ENCODE measurements at regions not wholly inside any gene's neighbourhood (a gene's known extent, or its start where the extent isn't known, plus 50 kb on each side); places are given as distances from the start of the nearest gene placed in this dataset.

- no peak for TF ChIP-seq CTCF (IDR thresholded peaks at IDR 0.05; ENCODE audit: low read depth, low read length)
- H3K4me3 ChIP-seq (replicated peaks in 1 of 2; ENCODE audit: low read depth in 2 of 2, low read length in 2 of 2) = no peak overlapping the region
- no peak for DNase-seq (ENCODE audit: low read depth in 2 of 2)
Measured at GRCh38 chrX:38896724-38897298, 95.6 kb downstream of the MID1IP1 start.

GRCh38 chrX:38898261-38898660, 97.0 kb downstream of the MID1IP1 start:
- H3K4me3 ChIP-seq (replicated peaks in 1 of 2; ENCODE audit: low read depth in 2 of 2, low read length in 2 of 2) = no peak overlapping the region
- DNase-seq (ENCODE audit: low read depth in 2 of 2) = no peak
- no peak for TF ChIP-seq CTCF (IDR thresholded peaks at IDR 0.05; ENCODE audit: low read depth, low read length)

- TF ChIP-seq CTCF (IDR thresholded peaks at IDR 0.05; ENCODE audit: low read depth, low read length) = no peak
- DNase-seq (ENCODE audit: low read depth in 2 of 2) = no peak
- H3K4me3 ChIP-seq (replicated peaks in 1 of 2; ENCODE audit: low read depth in 2 of 2, low read length in 2 of 2) = no peak overlapping the region
Measured at GRCh38 chrX:38899650-38900049, 98.4 kb downstream of the MID1IP1 start.

- TF ChIP-seq CTCF (IDR thresholded peaks at IDR 0.05; ENCODE audit: low read depth, low read length) = no peak
- H3K4me3 ChIP-seq (replicated peaks in 1 of 2; ENCODE audit: low read depth in 2 of 2, low read length in 2 of 2) = no peak overlapping the region
- no peak for DNase-seq (ENCODE audit: low read depth in 2 of 2)
Measured at GRCh38 chrX:38900719-38901118, 99.5 kb downstream of the MID1IP1 start.

- DNase-seq (ENCODE audit: low read depth in 2 of 2) = no peak
- TF ChIP-seq CTCF (IDR thresholded peaks at IDR 0.05; ENCODE audit: low read depth, low read length) = no peak
- H3K4me3 ChIP-seq (replicated peaks in 1 of 2; ENCODE audit: low read depth in 2 of 2, low read length in 2 of 2) = no peak overlapping the region
Measured at GRCh38 chrX:38902972-38903492, 101.8 kb downstream of the MID1IP1 start.

GRCh38 chrX:38916801-38917200, 115.5 kb downstream of the MID1IP1 start:
- no peak overlapping the region for H3K4me3 ChIP-seq (replicated peaks in 1 of 2; ENCODE audit: low read depth in 2 of 2, low read length in 2 of 2)
- no peak for TF ChIP-seq CTCF (IDR thresholded peaks at IDR 0.05; ENCODE audit: low read depth, low read length)
- no peak for DNase-seq (ENCODE audit: low read depth in 2 of 2)

- no peak for DNase-seq (ENCODE audit: low read depth in 2 of 2)
- no peak for TF ChIP-seq CTCF (IDR thresholded peaks at IDR 0.05; ENCODE audit: low read depth, low read length)
- no peak overlapping the region for H3K4me3 ChIP-seq (replicated peaks in 1 of 2; ENCODE audit: low read depth in 2 of 2, low read length in 2 of 2)
Measured at GRCh38 chrX:38917954-38918353, 116.7 kb downstream of the MID1IP1 start.

All from cardiac fibroblast (primary cell).